ENCODE measurements at regions not wholly inside any gene's neighbourhood (a gene's known extent, or its start where the extent isn't known, plus 50 kb on each side); places are given as distances from the start of the nearest gene placed in this dataset.

- Histone ChIP-seq H3K27ac (ENCODE audit: low read depth) (no peak overlapping the region), H2AFZ (no peak overlapping the region), H3K27me3 (ENCODE audit: insufficient read depth) (no peaks in the 10 kb centered on the region), H4K20me1 (replicated peaks; ENCODE audit: insufficient read depth) (no peaks in the 10 kb centered on the region), H3K4me2 (no peak overlapping the region), H3F3A (replicated peaks; ENCODE audit: low read depth) (no peaks in the 10 kb centered on the region), H3K4me3 (no peak overlapping the region), H3K4me1 (ENCODE audit: insufficient read depth) (no peaks in the 10 kb centered on the region), H3K9me2 (ENCODE audit: insufficient read depth) (no peaks in the 10 kb centered on the region), H3K79me2 (replicated peaks; ENCODE audit: insufficient read depth) (no peaks in the 10 kb centered on the region), H3K36me3 (ENCODE audit: insufficient read depth) (no peaks in the 10 kb centered on the region)
- ATAC-seq (no peak), DNase-seq (ENCODE audit: low spot score) (no peak)
- Mint-ChIP-seq H3K9me3 (no peaks in the 10 kb centered on the region; the same call in 2 of the 3 replicates), H3K36me3 (ENCODE audit: low read depth) (no peaks in the 10 kb centered on the region), H3K27ac (no peak overlapping the region), H3K4me1 (no peaks in the 10 kb centered on the region), H3K27me3 (ENCODE audit: insufficient read depth, low read depth, poor library complexity) (peaks cover 2% of the 10 kb centered on the region), H3K4me3 (no peak overlapping the region)
- TF ChIP-seq ZNF331 (CRISPR knock-in tag; IDR thresholded peaks at IDR 0.05; ENCODE audit: low read depth) (no peak), NANOG (IDR thresholded peaks at IDR 0.05; ENCODE audit: borderline replicate concordance) (no peak), ETS1 (IDR thresholded peaks at IDR 0.05) (no peak), CREB1 (CRISPR knock-in tag; IDR thresholded peaks at IDR 0.05; ENCODE audit: low read depth) (no peak), JUNB (IDR thresholded peaks at IDR 0.05; ENCODE audit: unreplicated experiment) (no peak), REST (IDR thresholded peaks at IDR 0.05; ENCODE audit: unreplicated experiment) (no peak), CTCF (conservative IDR thresholded peaks at IDR 0.05; ENCODE audit: low read depth in 2 of 2) (no peak), EZH2 (IDR thresholded peaks at IDR 0.05; ENCODE audit: low read depth, unreplicated experiment) (no peak), EZH2phosphoT487 (IDR thresholded peaks at IDR 0.05; ENCODE audit: unreplicated experiment) (no peak), POLR2AphosphoS5 (IDR thresholded peaks at IDR 0.05; ENCODE audit: low read depth) (no peak), ZNF462 (CRISPR knock-in tag; IDR thresholded peaks at IDR 0.05) (no peak), ZNF114 (CRISPR knock-in tag; IDR thresholded peaks at IDR 0.05) (no peak), STAT1 (IDR thresholded peaks at IDR 0.05; ENCODE audit: unreplicated experiment) (no peak)
Observed at GRCh38 chr7:118836933-118837332, 612.4 kb downstream of the ANKRD7 start.

Data from GM23338 (cell line).